HG02642 (cell line): ENCODE measurements at regions not wholly inside any gene's neighbourhood (a gene's known extent, or its start where the extent isn't known, plus 50 kb on each side); places are given as distances from the start of the nearest gene placed in this dataset.
"Not testable (repeated sequence)": the region's sequence is repeated elsewhere in the genome, so short reads cannot be mapped to it uniquely, and the experiment has no call there.

Experiments used
- ATAC-seq: cut with Tn5 transposase; IDR thresholded peaks from one replicate; pipeline ENCODE4 v1.9.1; 2021; ENCODE audit warnings: mild to moderate bottlenecking; ENCODE audit not compliant: unreplicated experiment, poor library complexity

GRCh38 chr11:45000918-45001317 lies 50.2 kb upstream of the TP53I11 start:
- no peak for ATAC-seq

GRCh38 chr11:45001466-45002165 lies 50.9 kb upstream of the TP53I11 start:
- no peak for ATAC-seq

- no peak for ATAC-seq
These were observed 54.4 kb upstream of the TP53I11 start for GRCh38 chr11:45005106-45005505.

- no peak for ATAC-seq
These were observed 56.3 kb upstream of the TP53I11 start for GRCh38 chr11:45007011-45007410.

GRCh38 chr11:45015983-45016382 lies 65.3 kb upstream of the TP53I11 start:
- not testable (repeated sequence) for ATAC-seq

GRCh38 chr11:45016446-45016845 lies 65.8 kb upstream of the TP53I11 start:
- not testable (repeated sequence) for ATAC-seq

- ATAC-seq = no peak
These were observed 66.6 kb upstream of the TP53I11 start for GRCh38 chr11:45017329-45017728.

- no peak for ATAC-seq
These were observed 70.3 kb upstream of the TP53I11 start for GRCh38 chr11:45021001-45021400.

GRCh38 chr11:45021692-45022141 lies 71.0 kb upstream of the TP53I11 start:
- no peak for ATAC-seq

- no peak for ATAC-seq
These were observed 71.8 kb upstream of the TP53I11 start for GRCh38 chr11:45022294-45023064.

- no peak for ATAC-seq
These were observed 72.3 kb upstream of the TP53I11 start for GRCh38 chr11:45023065-45023365.

- ATAC-seq = no peak
These were observed 73.6 kb upstream of the TP53I11 start for GRCh38 chr11:45024316-45024715.

- no peak for ATAC-seq
These were observed 74.3 kb upstream of the TP53I11 start for GRCh38 chr11:45024846-45025588.

- no peak for ATAC-seq
These were observed 75.2 kb upstream of the TP53I11 start for GRCh38 chr11:45025716-45026492.

GRCh38 chr11:45026835-45027234 lies 76.2 kb upstream of the TP53I11 start:
- no peak for ATAC-seq

GRCh38 chr11:45027312-45027711 lies 76.6 kb upstream of the TP53I11 start:
- no peak for ATAC-seq

- no peak for ATAC-seq
These were observed 78.4 kb upstream of the TP53I11 start for GRCh38 chr11:45028911-45029682.

GRCh38 chr11:45030778-45031177 lies 80.1 kb upstream of the TP53I11 start:
- ATAC-seq = no peak

GRCh38 chr11:45031912-45032519 lies 81.3 kb upstream of the TP53I11 start:
- peak; percentile 79 for ATAC-seq
